CMK (cell line): ENCODE measurements at regions not wholly inside any gene's neighbourhood (a gene's known extent, or its start where the extent isn't known, plus 50 kb on each side); places are given as distances from the start of the nearest gene placed in this dataset.

Experiments used
- DNase-seq: peaks from one replicate; pipeline ENCODE4 v3.0.0-alpha.2; 2010; ENCODE audit warnings: low read depth

DNA sequence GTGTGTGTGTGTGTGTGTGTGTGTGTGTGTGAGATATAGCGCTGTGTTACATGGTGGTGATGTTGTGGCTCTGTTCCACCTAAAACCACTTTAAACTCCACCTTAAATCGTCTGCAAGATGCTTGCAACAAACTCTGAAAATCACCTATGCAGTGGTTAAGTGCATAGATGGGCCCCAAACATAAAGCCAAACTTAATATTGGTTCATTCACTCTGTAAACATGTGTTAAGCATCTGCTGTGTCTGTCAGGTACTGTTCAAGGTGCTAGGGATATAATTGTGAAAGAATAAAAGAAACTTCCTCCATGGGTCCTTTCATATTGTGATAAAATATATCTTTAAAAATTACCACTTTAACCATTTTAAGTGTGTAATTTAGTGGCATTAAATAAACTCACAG, 645.4 kb upstream of the SORCS1 start:
- no peak for DNase-seq

DNA sequence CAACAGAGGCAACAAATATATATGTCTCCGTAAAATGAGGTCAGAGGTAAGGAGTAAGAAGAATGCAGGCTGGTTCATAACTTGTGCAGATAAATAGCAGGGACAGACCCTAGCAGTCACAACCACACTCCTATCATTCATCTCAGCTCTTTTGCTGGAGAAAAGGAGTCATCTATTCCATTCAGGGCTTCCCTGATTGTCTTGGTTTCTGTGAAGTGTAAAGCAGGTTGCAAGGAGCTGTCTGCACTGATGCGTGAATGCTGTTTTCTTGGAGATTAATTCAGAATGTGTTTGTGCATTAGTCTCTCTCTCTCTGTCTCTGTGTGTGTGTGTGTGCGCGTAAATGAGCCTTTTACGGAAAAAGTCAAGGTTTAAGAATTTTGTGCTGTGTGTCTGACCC, 643.3 kb upstream of the SORCS1 start:
- no peak for DNase-seq

DNA sequence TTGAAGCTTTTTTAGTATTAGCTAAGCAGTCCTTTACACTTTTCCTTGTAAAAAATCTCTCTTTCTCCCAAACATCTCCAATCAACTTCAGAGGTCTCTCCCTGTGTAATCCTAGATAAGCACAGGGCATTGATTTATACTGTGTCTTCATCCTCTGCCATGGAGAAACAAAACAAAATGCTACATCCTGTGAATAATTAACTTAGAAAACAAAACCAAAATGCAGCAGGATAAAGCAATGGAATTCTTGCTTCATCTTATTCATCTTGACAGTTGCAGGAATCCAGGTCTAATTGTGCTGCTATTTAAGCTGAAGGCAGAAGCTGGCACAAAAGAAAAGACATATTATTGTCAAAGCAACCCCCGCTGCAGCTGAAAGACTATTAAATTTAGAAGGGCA, 641.5 kb upstream of the SORCS1 start:
- DNase-seq, result no peak

DNA sequence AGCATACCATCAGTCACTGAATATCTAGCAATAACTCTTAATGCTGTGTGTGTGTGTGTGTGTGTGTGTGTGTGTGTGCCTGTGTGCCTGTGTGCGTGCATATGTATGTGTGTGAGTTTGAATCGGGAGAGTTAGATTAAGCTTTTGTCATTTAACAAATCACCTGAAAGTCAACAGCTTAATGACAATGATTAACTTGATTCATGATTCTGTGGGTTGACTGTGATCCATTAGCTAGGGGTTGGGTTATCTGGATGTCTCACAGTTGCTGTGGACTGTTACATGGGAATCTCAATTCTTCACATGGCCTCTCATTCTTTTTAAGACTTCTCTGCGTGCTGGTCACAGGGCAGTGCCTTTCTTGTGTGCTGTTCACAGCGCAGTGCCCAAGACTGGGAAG, 639.0 kb upstream of the SORCS1 start:
- DNase-seq, result no peak

DNA sequence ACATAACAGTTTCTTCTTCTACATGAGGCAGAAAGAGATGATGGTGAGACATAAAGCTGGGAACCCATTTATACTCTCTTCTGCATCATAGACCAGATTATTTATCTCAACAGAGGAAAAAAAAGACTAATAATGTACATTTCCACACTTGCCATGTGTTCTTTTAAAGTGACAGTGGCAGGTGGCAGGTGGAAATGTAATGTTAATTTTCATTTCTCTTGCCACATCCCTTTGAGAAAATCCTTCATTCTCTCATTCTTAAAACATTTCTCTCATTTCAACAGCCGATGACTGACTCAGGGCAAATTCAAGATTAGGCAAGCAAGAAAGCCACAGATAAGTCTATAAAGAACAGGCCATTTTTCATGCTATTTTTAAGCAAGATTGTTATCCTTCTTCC, 635.6 kb upstream of the SORCS1 start:
- no peak for DNase-seq

DNA sequence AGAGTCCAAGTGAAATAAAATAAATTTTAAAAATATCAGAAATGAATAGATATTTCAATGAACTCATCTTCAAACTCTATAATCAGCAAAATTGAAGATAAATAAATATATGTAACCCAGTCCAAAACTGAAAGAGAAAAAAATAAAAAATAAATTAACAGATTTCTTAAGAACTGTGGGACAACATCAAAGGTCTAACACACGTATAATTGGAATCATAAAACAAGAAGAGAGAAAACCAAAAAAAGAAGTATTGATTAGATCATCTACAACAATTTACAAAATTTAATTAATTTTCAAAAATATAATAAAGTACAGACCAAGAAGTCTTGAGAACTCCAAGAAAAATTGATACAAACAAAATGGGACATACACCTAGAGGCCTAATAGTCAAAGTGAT, 625.8 kb upstream of the SORCS1 start:
- DNase-seq, result no peak

DNA sequence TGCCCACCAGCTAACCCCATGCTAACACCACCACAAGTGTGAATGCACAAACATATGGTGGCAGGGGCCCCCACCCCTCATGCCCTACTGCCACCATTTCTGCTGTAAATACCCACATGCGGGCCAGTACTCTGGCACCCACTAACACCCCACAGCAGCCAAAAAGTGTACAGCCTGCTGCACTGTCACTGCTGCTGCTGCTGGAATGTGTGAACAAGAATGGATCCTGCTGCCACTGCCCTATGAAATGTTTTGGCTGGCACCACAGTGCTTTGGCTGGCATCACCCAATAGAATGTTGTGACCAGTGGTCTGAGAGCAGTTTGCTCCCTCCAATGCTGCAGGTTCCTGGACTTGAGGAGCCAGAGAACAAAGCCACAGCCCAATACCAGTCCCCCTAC, 606.6 kb upstream of the SORCS1 start:
- no peak for DNase-seq

DNA sequence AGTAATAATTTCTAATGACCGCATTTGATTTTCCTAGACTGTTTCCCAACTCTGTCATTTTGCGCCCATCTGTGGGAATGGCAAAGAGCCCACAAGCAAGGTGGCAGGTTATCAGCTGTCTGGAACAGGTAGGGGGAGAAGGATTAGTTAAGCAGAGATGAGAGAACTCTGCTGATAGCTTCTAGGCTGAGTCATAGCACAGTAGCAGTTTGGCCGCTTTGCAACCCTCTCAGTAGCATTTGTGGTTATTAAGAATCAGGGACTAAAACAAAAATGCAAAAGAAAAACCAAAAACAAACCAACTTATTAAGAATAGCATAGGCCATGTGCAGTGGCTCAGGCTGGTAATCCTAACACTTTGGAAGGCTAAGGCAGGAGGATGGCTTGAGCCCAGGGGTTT, 602.7 kb upstream of the SORCS1 start:
- no peak for DNase-seq

DNA sequence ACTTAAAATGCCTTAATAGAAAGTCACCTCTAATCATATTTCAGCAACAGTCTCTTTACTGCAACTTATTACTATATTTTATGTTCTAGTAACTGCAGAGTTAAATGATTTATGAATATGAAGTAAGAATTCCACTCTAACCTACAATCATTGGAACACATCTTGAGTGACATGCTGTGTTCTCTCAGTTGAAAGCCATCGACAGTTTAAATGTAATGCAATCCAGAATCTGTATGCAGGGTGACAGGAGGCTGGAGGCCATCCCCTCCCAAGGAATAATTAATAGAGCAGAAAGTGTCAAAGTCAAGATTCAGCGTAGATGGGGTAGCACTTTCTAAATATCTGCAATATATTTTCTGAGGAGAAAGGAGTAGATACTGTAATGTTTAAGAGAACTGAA, 590.3 kb upstream of the SORCS1 start:
- no peak for DNase-seq

DNA sequence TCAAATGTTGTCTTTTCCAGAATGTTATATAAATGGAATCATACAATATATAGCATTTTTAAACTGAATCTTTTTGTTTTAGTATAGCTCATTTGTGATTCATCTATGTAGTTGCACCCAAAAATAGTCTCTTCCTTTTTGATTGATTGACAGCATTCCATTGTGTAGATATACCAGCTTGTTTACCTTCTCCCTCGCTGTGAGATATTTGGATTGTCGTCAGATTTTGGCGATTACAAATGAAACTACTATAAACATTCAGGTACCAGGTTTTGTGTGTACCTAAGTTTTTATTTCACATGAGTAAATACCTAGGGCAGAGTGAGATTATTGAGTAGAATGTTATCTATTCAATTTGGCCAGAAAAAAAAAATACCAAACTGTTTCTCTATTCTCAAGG, 584.7 kb upstream of the SORCS1 start:
- DNase-seq, result no peak

DNA sequence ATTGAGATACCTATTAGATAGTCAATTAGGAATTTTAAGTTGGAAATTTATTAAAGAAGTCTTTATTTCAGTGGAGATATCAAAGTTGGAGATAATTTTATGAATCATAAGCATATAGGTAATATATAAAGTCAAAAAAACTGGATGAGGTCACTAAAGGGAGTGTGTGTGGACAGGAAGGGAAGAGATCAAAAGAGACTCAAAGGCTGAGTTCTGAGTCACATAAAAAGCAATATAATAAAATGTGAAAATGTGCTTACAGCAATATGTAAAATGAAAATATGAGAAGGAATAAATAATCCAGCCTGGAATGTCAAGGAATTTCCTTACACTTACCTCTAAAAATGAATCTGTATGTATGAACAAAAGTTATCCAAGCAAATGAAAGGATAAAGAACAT, 583.3 kb upstream of the SORCS1 start:
- no peak for DNase-seq

DNA sequence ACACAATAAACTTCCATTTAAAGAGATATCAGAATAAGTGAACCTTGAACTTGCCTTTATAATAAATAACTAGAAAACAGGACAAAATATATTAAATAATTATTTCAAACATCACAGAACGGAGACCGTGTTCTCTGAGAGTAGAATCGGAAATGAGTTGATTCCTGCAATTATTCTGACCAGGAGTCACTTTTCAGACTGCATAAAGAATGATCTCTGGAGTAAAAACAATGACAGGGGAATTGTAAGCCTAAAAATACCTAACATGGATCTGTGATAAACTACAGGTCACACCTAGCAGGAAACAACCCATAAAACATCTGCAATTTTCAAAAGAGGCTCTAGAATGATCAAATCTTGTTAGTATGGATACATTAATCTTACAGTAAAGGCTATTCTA, 577.5 kb upstream of the SORCS1 start:
- no peak for DNase-seq

DNA sequence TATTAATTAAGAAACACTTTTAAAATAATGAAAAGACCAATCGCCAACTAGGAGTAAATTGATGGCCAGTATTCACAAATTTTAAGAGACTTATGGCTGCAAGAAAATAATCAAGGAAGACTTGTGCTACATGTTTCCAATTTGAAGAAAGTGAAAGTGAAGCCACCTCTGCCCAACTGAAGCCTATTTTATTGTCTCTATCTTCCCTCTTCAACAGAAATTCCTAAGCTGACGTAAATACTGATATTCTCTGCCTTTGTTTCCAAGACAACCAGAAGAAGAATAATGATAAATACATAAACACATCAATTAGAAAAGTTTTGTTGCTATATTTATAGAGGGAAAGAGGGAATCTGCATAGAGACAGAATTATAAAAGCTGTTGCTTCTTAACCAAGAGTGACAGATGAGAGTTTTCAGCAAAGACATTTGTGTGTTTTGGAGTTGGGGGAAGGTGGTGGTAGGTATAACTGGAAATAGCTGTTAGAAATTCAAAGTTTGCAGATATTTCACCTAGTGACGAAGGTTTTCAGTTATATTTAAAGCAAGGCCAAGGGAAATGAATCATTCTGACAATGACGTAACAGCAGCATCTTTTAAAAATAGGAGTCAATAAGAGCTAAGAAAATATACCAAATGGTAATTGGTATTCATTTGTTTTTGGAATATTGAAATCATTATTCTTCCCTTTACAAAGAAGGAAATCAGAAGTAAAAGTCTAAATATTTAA, 576.6 kb upstream of the SORCS1 start:
- no peak for DNase-seq

DNA sequence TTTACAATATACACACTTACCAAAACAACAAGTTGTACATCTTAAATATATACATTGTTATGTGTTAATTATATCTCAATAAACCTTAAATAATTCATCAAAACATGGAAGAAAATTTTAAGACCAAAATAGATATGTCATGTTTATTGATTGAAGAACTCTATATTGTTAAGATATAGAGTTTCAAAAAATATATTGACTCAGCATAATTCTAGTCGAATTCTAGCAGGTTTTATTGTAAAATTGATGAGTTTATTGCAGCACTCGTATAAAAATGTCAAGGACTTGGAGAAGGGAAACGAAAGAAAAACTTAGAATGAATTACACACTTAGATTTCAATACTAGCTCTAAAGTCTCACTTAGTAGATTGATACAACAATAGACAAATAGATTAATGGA, 575.4 kb upstream of the SORCS1 start:
- no peak for DNase-seq

DNA sequence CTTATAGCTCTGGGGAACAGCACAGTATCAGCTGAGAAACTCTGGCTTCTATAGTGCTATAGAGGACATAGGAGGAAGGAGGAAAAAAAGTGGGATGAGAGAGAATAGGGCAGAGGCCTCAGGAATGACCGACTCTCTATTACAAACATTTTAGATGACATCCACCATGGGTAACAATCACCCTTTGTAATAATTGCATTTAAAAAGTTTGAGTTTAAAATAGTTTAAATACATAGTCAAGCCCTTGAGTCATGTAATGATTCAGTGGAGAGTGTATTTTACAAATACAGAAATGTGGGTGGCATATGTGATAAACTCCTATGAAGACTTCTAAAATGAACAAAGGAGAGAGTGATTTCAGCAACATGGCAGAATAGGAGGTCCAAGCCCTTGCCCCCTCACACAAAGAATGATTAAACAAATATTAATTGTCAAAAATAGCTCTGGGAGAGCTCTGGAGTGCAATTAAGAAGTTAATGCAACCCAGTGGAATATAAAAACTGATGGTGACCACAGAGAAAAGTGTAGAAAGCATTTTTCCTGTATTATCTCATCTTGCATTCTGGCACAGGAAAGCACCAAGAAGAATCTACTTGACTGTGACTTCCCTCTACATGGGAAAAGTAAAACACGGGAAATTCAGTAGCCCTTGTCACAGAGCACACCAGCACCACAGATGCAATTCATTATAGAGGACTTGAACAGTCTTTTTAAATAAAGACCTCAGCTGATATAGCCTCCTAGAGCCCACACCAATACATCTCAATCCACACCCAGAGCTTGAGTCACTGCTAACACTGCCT, 569.0 kb upstream of the SORCS1 start:
- no peak for DNase-seq

DNA sequence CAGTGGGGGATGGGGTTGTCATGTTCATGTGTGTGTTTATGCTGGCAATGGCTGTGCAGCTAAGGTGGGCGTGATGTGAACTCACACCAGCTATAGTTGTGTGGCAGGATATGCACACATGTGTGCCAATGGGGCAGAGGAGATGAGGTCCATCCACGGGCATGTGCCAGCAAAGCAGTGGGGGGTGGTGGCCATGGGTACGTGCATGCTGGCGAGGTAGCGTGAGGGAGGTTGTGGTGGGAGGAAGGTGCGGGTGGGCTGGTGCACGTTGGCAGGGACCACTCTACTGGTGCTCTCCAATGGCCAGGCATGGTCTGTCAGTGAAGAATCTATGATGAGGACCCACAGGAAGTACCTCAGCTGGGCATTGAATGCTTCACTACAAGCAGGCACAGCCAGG, 567.5 kb upstream of the SORCS1 start:
- no peak for DNase-seq

DNA sequence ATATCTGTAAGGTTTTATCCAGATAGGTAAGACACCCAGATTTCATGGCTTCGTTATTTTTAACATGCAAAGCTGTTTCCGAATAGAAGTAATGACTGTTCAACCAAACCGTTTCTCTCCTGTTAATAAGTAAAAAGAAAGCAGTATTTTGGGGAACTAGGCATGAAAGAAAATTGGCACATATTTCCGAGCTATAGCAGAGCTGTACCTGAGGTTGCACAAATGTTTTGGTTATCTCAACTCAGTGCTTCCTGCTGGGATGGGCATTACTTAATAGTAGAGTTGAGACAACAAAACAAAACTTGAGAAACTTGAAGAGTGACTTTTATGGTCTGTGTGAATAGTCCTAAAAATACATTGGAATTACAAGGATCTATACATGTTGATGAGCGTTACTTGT, 564.3 kb upstream of the SORCS1 start:
- no peak for DNase-seq

DNA sequence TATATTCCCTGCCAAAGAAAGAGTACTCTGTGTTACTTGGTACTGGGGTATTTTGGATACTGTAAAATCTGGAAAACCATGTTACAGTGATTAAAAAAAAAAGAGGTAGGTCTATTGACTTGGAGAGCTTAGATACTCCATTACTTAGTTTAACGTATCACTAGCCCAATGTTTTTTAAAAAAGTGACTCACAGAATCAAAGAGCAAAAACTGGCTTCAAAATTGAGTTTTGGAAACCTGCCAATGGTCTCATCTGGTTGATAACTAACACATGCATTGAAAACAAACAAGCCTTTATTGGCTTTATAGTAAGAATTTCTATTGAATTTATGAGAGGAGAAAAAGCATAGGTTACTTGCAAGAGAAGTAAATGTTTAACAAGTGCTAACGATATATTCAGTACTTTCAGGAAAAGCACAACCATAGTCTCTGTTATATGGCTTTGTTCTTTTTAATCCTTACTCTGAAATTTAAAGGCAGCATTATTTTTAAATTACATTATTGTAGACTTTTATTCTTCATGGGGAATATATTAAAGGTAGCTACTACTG, 563.3 kb upstream of the SORCS1 start:
- DNase-seq, result no peak

DNA sequence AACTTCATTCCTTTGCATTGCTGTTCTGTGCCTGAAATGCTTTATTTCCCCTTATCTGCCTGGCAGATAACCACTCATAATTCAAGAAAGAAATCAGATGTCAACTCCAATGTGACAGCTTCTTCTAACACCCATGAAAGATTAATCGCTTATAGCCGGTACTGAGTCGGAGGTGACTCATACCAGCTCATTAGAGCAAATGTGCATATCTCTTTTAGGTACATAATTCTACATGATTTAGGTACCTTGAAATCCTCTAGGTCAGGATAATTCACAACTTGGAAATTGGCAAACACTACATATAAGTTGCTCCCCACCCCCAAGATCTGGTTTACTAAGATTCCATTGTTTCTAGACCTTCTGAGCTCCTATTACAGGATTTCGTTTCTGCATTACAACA, 554.4 kb upstream of the SORCS1 start:
- no peak for DNase-seq

DNA sequence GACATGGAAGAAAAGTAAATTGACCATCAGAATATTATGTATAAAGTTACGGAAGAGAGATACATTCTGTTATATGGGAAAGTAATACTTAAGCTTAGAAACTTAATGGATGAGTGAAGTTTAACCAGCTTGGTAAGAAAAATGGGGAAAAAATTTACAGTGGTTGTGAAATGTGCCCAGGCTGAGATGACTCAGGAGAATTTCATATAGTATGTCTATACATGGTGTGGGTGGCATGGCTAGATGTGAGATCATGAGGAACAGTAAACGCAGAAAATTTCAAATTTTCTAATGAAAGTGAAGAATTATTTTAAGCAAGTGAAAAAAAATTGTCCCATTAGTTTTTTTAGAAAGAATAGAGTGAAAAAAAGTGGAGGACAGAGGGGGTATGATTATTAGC, 552.5 kb upstream of the SORCS1 start:
- no peak for DNase-seq

DNA sequence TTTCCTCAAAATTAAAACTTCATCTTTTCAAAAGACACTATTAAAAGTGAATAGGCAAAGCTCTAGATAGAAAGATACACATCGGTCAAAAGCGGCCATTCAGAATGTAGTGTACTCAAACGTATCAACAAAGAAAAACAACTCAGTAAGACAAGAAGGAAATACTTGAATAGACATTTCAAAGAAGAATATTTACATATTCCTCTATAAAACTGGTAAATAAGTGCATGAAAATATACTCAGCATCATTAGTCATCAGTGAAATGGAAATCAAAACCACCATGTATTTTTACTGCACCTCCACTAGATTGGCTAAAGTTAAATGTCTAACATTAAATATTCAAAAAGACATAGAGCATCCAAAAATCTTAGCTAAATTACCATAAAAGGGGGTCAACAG, 551.1 kb upstream of the SORCS1 start:
- no peak for DNase-seq

DNA sequence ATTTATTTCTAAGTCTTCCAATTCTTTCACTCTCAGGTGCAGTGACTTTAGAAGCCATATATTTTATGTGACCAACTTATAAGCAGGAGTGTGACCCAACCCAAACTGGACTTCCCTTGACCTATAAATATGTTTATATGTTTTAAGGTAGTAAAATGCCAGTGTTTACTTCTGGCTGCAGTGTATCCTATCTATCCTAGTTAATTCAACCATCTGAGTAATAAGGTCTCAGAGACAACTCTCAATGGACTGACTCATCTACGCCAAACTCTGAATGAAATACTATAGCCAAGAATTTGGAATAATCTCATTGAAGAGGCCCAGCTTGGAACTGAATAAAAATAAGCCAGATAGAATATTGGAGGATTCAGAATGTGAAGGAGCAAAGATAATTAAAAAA, 544.5 kb upstream of the SORCS1 start:
- DNase-seq, result no peak

DNA sequence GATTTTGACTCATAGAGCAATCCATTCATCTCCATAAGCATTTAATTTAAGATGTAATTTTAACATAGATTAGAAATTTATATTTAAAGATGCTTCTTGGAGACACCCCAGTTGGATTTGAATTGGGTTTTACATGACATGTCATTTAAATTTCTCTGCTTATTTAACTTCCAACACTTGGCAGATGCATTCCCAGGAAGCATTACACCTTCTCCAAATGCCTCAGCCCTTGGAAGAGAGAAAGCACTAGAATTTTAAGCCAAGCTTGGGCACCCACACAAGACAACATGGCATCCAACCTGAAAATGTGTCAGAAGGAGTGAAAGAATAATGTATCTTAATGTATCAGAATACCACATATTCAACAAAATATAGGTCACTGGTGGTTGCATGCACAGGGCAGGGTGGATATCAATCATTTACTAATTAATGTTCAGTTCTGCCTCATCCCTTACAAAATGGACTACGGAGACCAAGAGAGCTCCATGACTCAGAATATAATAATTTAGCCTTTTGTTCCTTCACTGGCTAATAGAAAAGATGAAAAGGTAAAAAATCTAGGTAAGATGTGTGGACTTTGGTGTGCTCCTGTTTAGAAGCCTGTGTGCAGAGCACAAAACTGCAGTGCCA, 541.7 kb upstream of the SORCS1 start:
- DNase-seq, result no peak
